Type B pancreatic cell (in vitro differentiated cells): ENCODE measurements at regions not wholly inside any gene's neighbourhood (a gene's known extent, or its start where the extent isn't known, plus 50 kb on each side); places are given as distances from the start of the nearest gene placed in this dataset.

Experiments used
- DNase-seq: peaks from one replicate; pipeline ENCODE4 v3.0.0; 2021; ENCODE audit warnings: mixed read lengths; ENCODE audit not compliant: unreplicated experiment; ENCODE audit errors: extremely low spot score
- H3K27ac Mint-ChIP-seq: 2 replicates; pipeline ENCODE4 v1.8.0; 2021; ENCODE audit warnings: mild to moderate bottlenecking, mixed read lengths
- H3K27me3 Mint-ChIP-seq: 2 replicates; pipeline ENCODE4 v1.8.0; 2021; ENCODE audit warnings: mixed read lengths
- H3K36me3 Mint-ChIP-seq: 2 replicates; pipeline ENCODE4 v1.8.0; 2021; ENCODE audit warnings: mixed read lengths
- H3K4me1 Mint-ChIP-seq: one replicate; pipeline ENCODE4 v1.8.0; 2021; ENCODE audit warnings: mixed read lengths; ENCODE audit not compliant: unreplicated experiment
- H3K4me3 Mint-ChIP-seq: 2 replicates; pipeline ENCODE4 v1.8.0; 2021; ENCODE audit warnings: mild to moderate bottlenecking, mixed read lengths
- H3K9me3 Mint-ChIP-seq: 2 replicates; pipeline ENCODE4 v1.8.0; 2021; ENCODE audit warnings: mixed read lengths
- TF ChIP-seq, protein P1 (sequence below): fragments of 200-600 bp; sonication (generic); conservative IDR thresholded peaks from 2 replicates; pipeline ENCODE4 v1.5.0; 2021; ENCODE audit warnings: antibody characterized with exemption, mild to moderate bottlenecking

DNA sequence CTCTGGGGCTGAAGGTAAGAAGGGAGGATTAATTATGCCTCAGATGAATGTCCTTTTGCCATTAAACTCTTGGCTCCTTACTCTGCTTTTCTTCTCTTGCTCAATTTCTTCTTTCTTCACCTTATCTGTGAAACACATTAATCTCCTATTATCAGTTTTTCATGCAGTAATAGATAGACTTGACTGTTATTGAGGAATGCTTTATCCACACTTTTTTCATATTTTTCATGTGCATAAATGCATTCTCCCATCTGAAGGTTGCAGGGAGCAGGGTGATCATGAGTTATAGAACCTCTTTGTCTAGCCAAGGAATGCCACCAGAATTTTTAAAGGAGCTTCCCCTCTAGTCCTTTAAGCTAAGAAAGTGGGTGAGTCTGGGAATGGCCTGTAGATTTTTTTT is 66.4 kb upstream of the CD180 start:
- Mint-ChIP-seq H3K4me3 (no peak overlapping the region), H3K27me3 (no peaks in the 10 kb centered on the region), H3K4me1 (no peaks in the 10 kb centered on the region), H3K36me3 (peaks cover 10% of the 10 kb centered on the region), H3K27ac (no peak overlapping the region), H3K9me3 (peaks cover 17% of the 10 kb centered on the region)
- DNase-seq = no peak
- TF ChIP-seq, protein P1, sequence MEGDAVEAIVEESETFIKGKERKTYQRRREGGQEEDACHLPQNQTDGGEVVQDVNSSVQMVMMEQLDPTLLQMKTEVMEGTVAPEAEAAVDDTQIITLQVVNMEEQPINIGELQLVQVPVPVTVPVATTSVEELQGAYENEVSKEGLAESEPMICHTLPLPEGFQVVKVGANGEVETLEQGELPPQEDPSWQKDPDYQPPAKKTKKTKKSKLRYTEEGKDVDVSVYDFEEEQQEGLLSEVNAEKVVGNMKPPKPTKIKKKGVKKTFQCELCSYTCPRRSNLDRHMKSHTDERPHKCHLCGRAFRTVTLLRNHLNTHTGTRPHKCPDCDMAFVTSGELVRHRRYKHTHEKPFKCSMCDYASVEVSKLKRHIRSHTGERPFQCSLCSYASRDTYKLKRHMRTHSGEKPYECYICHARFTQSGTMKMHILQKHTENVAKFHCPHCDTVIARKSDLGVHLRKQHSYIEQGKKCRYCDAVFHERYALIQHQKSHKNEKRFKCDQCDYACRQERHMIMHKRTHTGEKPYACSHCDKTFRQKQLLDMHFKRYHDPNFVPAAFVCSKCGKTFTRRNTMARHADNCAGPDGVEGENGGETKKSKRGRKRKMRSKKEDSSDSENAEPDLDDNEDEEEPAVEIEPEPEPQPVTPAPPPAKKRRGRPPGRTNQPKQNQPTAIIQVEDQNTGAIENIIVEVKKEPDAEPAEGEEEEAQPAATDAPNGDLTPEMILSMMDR = no peak

DNA sequence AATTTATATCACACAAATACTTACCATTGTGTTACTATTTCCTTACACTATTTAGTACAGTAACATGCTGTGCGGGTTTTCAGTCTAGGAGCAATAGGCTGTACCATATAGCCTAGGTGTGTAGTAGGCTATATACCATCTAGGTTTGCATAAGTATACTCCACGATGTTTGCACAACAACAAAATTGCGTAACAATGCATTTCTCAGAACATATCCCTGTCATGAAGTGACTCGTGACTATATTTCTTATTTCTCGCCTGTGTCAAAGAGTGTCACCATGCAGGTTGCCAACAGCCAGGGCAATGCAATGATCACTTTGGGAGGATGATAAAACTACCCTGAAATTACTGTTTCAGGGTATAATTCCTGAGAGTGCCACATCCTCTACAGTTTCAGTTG is 65.6 kb upstream of the CD180 start:
- peaks cover 10% of the 10 kb centered on the region for H3K36me3 Mint-ChIP-seq
- peaks cover 22% of the 10 kb centered on the region for H3K9me3 Mint-ChIP-seq
- H3K4me1 Mint-ChIP-seq = peaks cover 4% of the 10 kb centered on the region
- H3K27ac Mint-ChIP-seq = no peak overlapping the region
- no peak for DNase-seq
- H3K27me3 Mint-ChIP-seq = no peaks in the 10 kb centered on the region
- no peak overlapping the region for H3K4me3 Mint-ChIP-seq
- TF ChIP-seq, protein P1 = no peak

DNA sequence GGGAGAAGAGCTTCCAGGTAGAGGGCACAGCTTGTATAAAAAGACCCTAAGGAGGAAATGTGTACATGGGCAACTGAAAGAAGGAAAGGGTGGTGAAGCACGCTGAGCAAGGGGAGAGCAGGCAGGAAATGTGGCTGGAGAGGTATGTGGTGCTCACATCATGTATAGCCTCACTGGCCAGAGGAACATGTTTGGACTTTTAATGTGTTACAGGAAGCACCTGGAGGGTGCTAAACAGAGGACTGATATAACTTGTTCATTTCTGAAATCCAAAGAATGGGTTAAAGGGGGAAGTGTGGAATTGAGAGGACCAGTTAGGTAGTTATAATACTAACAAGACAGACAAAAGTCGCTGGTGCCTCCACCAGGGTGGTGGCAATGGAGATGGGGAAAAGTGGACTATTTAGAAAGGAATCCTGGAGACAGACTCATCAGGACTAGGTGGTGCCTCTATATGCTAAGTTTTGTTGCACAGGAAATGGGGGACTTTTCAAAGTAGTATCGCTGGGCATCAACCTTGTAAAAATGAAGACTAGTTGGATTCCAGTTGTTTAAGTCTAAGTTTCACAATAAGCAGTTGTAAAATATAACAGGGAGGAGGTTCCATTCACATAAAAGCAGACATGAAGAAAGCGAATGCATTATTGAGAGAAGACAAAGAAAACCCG is 63.1 kb upstream of the CD180 start:
- TF ChIP-seq, protein P1 = no peak
- H3K27ac Mint-ChIP-seq = no peak overlapping the region
- no peaks in the 10 kb centered on the region for H3K27me3 Mint-ChIP-seq
- H3K36me3 Mint-ChIP-seq = peaks cover 10% of the 10 kb centered on the region
- no peak for DNase-seq
- H3K4me1 Mint-ChIP-seq = peaks cover 22% of the 10 kb centered on the region
- peaks cover 16% of the 10 kb centered on the region for H3K9me3 Mint-ChIP-seq
- no peak overlapping the region for H3K4me3 Mint-ChIP-seq

DNA sequence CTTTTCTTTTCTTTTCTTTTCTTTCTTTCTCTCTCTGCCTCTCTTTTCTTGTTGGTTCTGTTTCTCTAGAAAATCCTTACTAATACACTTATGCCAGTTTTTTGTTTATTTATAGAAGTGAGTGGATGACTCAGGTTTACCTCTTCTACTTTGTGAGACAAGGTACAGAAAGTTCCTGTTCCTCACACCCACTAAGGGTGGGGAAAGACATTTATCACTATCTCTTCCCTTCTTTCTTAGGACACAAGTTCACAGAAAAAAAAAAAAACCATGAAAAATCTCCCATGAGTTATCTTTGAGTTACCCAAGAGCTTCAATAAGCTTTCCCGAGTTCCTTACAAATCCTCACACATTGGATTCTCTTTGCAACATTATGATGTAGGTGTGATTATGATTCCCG is 60.9 kb upstream of the CD180 start:
- no peak for DNase-seq
- no peaks in the 10 kb centered on the region for H3K27me3 Mint-ChIP-seq

DNA sequence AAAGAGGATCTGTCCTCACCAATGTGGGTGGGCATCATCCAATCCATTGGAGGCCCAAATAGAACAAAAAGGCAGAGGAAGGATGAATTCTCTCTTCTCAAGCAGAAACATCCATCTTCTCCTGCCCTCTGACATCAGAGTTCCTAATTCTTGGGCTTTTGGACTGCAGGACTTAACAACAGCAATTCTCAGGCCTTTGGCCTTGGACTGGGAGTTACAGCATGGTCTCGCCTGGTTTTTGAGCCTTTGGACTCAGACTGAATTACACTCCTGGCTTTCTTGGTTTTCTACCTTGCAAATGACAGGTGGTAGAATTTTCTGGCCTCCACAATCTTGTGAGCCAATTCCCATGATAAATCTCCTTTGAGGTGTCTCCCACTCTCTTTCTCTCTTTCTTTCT is 60.5 kb upstream of the CD180 start:
- TF ChIP-seq, protein P1 = no peak
- peaks cover 22% of the 10 kb centered on the region for H3K4me1 Mint-ChIP-seq
- H3K27me3 Mint-ChIP-seq = no peaks in the 10 kb centered on the region
- no peak for DNase-seq
- no peak overlapping the region for H3K27ac Mint-ChIP-seq
- H3K36me3 Mint-ChIP-seq = peaks cover 10% of the 10 kb centered on the region
- no peak overlapping the region for H3K4me3 Mint-ChIP-seq
- peaks cover 16% of the 10 kb centered on the region for H3K9me3 Mint-ChIP-seq

More for the DNA sequence above, 60.9 kb upstream of the CD180 start:
- peaks cover 10% of the 10 kb centered on the region for H3K36me3 Mint-ChIP-seq
- peaks cover 22% of the 10 kb centered on the region for H3K4me1 Mint-ChIP-seq
- TF ChIP-seq, protein P1 = no peak
- H3K4me3 Mint-ChIP-seq = no peak overlapping the region
- H3K9me3 Mint-ChIP-seq = peaks cover 16% of the 10 kb centered on the region
- no peak overlapping the region for H3K27ac Mint-ChIP-seq

DNA sequence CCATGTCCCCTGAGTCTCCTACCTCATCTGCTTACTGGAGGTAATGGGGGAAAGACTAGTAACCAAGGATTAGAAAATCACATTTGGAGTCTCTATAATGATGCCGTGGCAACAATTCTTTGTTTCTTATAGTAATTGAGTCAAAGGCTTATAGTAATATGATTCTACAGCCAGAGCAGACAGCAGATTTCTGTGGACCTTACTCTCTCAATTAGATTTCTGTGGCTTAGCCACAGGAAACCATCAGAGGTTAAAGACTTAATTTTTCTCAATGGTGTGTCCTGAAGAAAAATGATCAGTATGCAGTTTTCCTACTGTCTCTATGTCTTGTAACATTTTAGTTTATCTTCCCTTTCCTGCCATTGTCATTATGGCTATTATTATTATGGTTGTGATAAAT is 59.3 kb upstream of the CD180 start:
- no peak overlapping the region for H3K27ac Mint-ChIP-seq

More for the DNA sequence above, 59.3 kb upstream of the CD180 start:
- Mint-ChIP-seq H3K27me3 (no peaks in the 10 kb centered on the region), H3K9me3 (peaks cover 10% of the 10 kb centered on the region), H3K4me1 (peaks cover 22% of the 10 kb centered on the region), H3K4me3 (no peak overlapping the region), H3K36me3 (peaks cover 4% of the 10 kb centered on the region)
- TF ChIP-seq, protein P1 = no peak
- no peak for DNase-seq
